ENCODE measurements at regions not wholly inside any gene's neighbourhood (a gene's known extent, or its start where the extent isn't known, plus 50 kb on each side); places are given as distances from the start of the nearest gene placed in this dataset.

DNA sequence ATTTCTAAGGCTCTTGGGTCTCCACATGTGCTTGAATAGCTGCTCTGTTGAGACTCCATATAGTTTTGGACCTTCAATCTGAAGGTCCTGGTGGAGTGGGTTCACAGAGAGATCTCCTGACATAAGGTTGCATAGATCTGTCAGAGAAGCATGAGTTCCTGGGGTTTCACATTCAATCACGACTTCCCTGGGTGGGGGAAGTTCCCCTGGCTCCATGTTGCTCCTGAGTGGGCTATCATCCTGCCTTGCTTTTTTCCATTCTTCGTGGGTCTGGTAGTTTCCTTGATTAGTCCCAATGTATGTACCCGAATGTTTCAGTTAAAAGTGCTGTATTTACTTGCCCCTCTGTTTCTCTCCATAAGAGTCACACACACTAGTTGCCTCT lies 181.8 kb downstream of the RASSF9 start:
- Histone ChIP-seq H3K79me2 (ENCODE audit: control insufficient read depth, insufficient read depth, low read length) (no peaks in the 10 kb centered on the region), H3K9ac (ENCODE audit: insufficient read depth, low read length) (no peak overlapping the region), H3K4me1 (ENCODE audit: control insufficient read depth, extremely low read depth, insufficient read depth, low read length) (no peaks in the 10 kb centered on the region), H3K27me3 (ENCODE audit: control insufficient read depth, insufficient read depth, low read length) (no peaks in the 10 kb centered on the region), H3K36me3 (ENCODE audit: control insufficient read depth, insufficient read depth, low read length) (no peaks in the 10 kb centered on the region), H3K4me2 (ENCODE audit: extremely low read depth, insufficient read depth, low read length) (no peak overlapping the region), H4K20me1 (ENCODE audit: control insufficient read depth, extremely low read depth, insufficient read depth, low read length) (no peaks in the 10 kb centered on the region), H3K9me3 (ENCODE audit: control insufficient read depth, insufficient read depth, low read depth, low read length) (no peaks in the 10 kb centered on the region), H2AFZ (ENCODE audit: low read length) (no peak overlapping the region), H3K27ac (ENCODE audit: insufficient read depth, low read length) (no peak overlapping the region), H3K4me3 (replicated peaks in 1 of 4; ENCODE audit: control extremely low read depth in 1 of 4, insufficient read depth in 1 of 4, low read depth in 3 of 4, low read length in 4 of 4) (no peak overlapping the region)
- no peak for TF ChIP-seq CTCF (conservative IDR thresholded peaks at IDR 0.05 in 1 of 2, IDR thresholded peaks at IDR 0.05 in 1 of 2; ENCODE audit: low read depth in 1 of 2, low read length in 2 of 2)
- no peak for TF ChIP-seq EZH2 (IDR thresholded peaks at IDR 0.05; ENCODE audit: low read length, missing control alignments)
- DNase-seq (ENCODE audit: low read depth in 2 of 2) = no peak

GRCh38 chr12:85656561-85656960 lies 179.6 kb downstream of the RASSF9 start:
- Histone ChIP-seq H3K4me1 (ENCODE audit: control insufficient read depth, extremely low read depth, insufficient read depth, low read length) (no peaks in the 10 kb centered on the region), H3K36me3 (ENCODE audit: control insufficient read depth, insufficient read depth, low read length) (no peaks in the 10 kb centered on the region), H3K27me3 (ENCODE audit: control insufficient read depth, insufficient read depth, low read length) (no peaks in the 10 kb centered on the region), H3K79me2 (ENCODE audit: control insufficient read depth, insufficient read depth, low read length) (no peaks in the 10 kb centered on the region), H3K9ac (ENCODE audit: insufficient read depth, low read length) (no peak overlapping the region), H3K27ac (ENCODE audit: insufficient read depth, low read length) (no peak overlapping the region), H3K4me3 (replicated peaks in 1 of 4; ENCODE audit: control extremely low read depth in 1 of 4, insufficient read depth in 1 of 4, low read depth in 3 of 4, low read length in 4 of 4) (no peak overlapping the region), H3K4me2 (ENCODE audit: extremely low read depth, insufficient read depth, low read length) (no peak overlapping the region), H2AFZ (ENCODE audit: low read length) (no peak overlapping the region), H3K9me3 (ENCODE audit: control insufficient read depth, insufficient read depth, low read depth, low read length) (no peaks in the 10 kb centered on the region), H4K20me1 (ENCODE audit: control insufficient read depth, extremely low read depth, insufficient read depth, low read length) (no peaks in the 10 kb centered on the region)
- no peak for DNase-seq (ENCODE audit: low read depth in 2 of 2)
- TF ChIP-seq EZH2 (IDR thresholded peaks at IDR 0.05; ENCODE audit: low read length, missing control alignments) (no peak), CTCF (conservative IDR thresholded peaks at IDR 0.05 in 1 of 2, IDR thresholded peaks at IDR 0.05 in 1 of 2; ENCODE audit: low read depth in 1 of 2, low read length in 2 of 2) (no peak)

GRCh38 chr12:85657251-85657650 lies 179.0 kb downstream of the RASSF9 start:
- TF ChIP-seq CTCF (conservative IDR thresholded peaks at IDR 0.05 in 1 of 2, IDR thresholded peaks at IDR 0.05 in 1 of 2; ENCODE audit: low read depth in 1 of 2, low read length in 2 of 2) (no peak), EZH2 (IDR thresholded peaks at IDR 0.05; ENCODE audit: low read length, missing control alignments) (no peak)
- Histone ChIP-seq H3K4me2 (ENCODE audit: extremely low read depth, insufficient read depth, low read length) (no peak overlapping the region), H2AFZ (ENCODE audit: low read length) (no peak overlapping the region), H3K36me3 (ENCODE audit: control insufficient read depth, insufficient read depth, low read length) (no peaks in the 10 kb centered on the region), H3K9ac (ENCODE audit: insufficient read depth, low read length) (no peak overlapping the region), H3K79me2 (ENCODE audit: control insufficient read depth, insufficient read depth, low read length) (no peaks in the 10 kb centered on the region), H3K27me3 (ENCODE audit: control insufficient read depth, insufficient read depth, low read length) (no peaks in the 10 kb centered on the region), H3K4me3 (replicated peaks in 1 of 4; ENCODE audit: control extremely low read depth in 1 of 4, insufficient read depth in 1 of 4, low read depth in 3 of 4, low read length in 4 of 4) (no peak overlapping the region), H3K27ac (ENCODE audit: insufficient read depth, low read length) (no peak overlapping the region), H4K20me1 (ENCODE audit: control insufficient read depth, extremely low read depth, insufficient read depth, low read length) (no peaks in the 10 kb centered on the region), H3K9me3 (ENCODE audit: control insufficient read depth, insufficient read depth, low read depth, low read length) (no peaks in the 10 kb centered on the region), H3K4me1 (ENCODE audit: control insufficient read depth, extremely low read depth, insufficient read depth, low read length) (no peaks in the 10 kb centered on the region)
- DNase-seq (ENCODE audit: low read depth in 2 of 2) = no peak
